ENCODE measurements at regions not wholly inside any gene's neighbourhood (a gene's known extent, or its start where the extent isn't known, plus 50 kb on each side); places are given as distances from the start of the nearest gene placed in this dataset.

GRCh38 chr6:66623050-66623449, 916.0 kb upstream of the EYS start:
- WGBS, 2 donors = 80 to 83% methylated on average over 1 of the region's 1 CpG
- no peaks in the 10 kb centered on the region for H3K36me3 ChIP-seq (ENCODE audit: control insufficient read depth in 2 of 2, insufficient read depth in 2 of 2, low read length in 1 of 2)

GRCh38 chr6:66605971-66606370, 898.9 kb upstream of the EYS start:
- WGBS, 2 donors = 60 to 64% methylated on average over 1 of the region's 1 CpG
- H3K27ac ChIP-seq (ENCODE audit: low read depth in 2 of 2, low read length in 1 of 2) = no peak overlapping the region
- no peak overlapping the region for H3K4me3 ChIP-seq (ENCODE audit: low read depth in 1 of 2, low read length in 2 of 2)
- no peaks in the 10 kb centered on the region for H3K36me3 ChIP-seq (ENCODE audit: control insufficient read depth in 2 of 2, insufficient read depth in 2 of 2, low read length in 1 of 2)
- H3K9me3 ChIP-seq (ENCODE audit: control insufficient read depth in 2 of 2, insufficient read depth in 1 of 2, low read depth in 1 of 2, low read length in 1 of 2) = peaks cover 0 to 2% of the 10 kb centered on the region in 2 donors
- H3K4me1 ChIP-seq (ENCODE audit: control insufficient read depth in 2 of 2, insufficient read depth in 2 of 2, low read length in 1 of 2) = no peaks in the 10 kb centered on the region
- no peaks in the 10 kb centered on the region for H3K27me3 ChIP-seq (ENCODE audit: control insufficient read depth in 1 of 2, insufficient read depth in 2 of 2, low read length in 2 of 2)

More at GRCh38 chr6:66623050-66623449, 916.0 kb upstream of the EYS start:
- H3K27me3 ChIP-seq (ENCODE audit: control insufficient read depth in 1 of 2, insufficient read depth in 2 of 2, low read length in 2 of 2) = no peaks in the 10 kb centered on the region
- H3K4me1 ChIP-seq (ENCODE audit: control insufficient read depth in 2 of 2, insufficient read depth in 2 of 2, low read length in 1 of 2) = no peaks in the 10 kb centered on the region
- H3K9me3 ChIP-seq (ENCODE audit: control insufficient read depth in 2 of 2, insufficient read depth in 1 of 2, low read depth in 1 of 2, low read length in 1 of 2) = peaks cover 0 to 2% of the 10 kb centered on the region in 2 donors
- no peak overlapping the region for H3K27ac ChIP-seq (ENCODE audit: low read depth in 2 of 2, low read length in 1 of 2)
- H3K4me3 ChIP-seq (ENCODE audit: low read depth in 1 of 2, low read length in 2 of 2) = no peak overlapping the region

GRCh38 chr6:66605011-66605410, 898.0 kb upstream of the EYS start:
- Histone ChIP-seq H3K9me3 (ENCODE audit: control insufficient read depth in 2 of 2, insufficient read depth in 1 of 2, low read depth in 1 of 2, low read length in 1 of 2) (peaks cover 0 to 2% of the 10 kb centered on the region in 2 donors), H3K36me3 (ENCODE audit: control insufficient read depth in 2 of 2, insufficient read depth in 2 of 2, low read length in 1 of 2) (no peaks in the 10 kb centered on the region), H3K4me3 (ENCODE audit: low read depth in 1 of 2, low read length in 2 of 2) (no peak overlapping the region), H3K27ac (ENCODE audit: low read depth in 2 of 2, low read length in 1 of 2) (no peak overlapping the region), H3K27me3 (ENCODE audit: control insufficient read depth in 1 of 2, insufficient read depth in 2 of 2, low read length in 2 of 2) (no peaks in the 10 kb centered on the region), H3K4me1 (ENCODE audit: control insufficient read depth in 2 of 2, insufficient read depth in 2 of 2, low read length in 1 of 2) (no peaks in the 10 kb centered on the region)

- Histone ChIP-seq H3K4me1 (ENCODE audit: control insufficient read depth in 2 of 2, insufficient read depth in 2 of 2, low read length in 1 of 2) (no peaks in the 10 kb centered on the region), H3K27me3 (ENCODE audit: control insufficient read depth in 1 of 2, insufficient read depth in 2 of 2, low read length in 2 of 2) (no peaks in the 10 kb centered on the region), H3K36me3 (ENCODE audit: control insufficient read depth in 2 of 2, insufficient read depth in 2 of 2, low read length in 1 of 2) (no peaks in the 10 kb centered on the region), H3K9me3 (ENCODE audit: control insufficient read depth in 2 of 2, insufficient read depth in 1 of 2, low read depth in 1 of 2, low read length in 1 of 2) (no peaks in the 10 kb centered on the region), H3K4me3 (ENCODE audit: low read depth in 1 of 2, low read length in 2 of 2) (no peak overlapping the region), H3K27ac (ENCODE audit: low read depth in 2 of 2, low read length in 1 of 2) (no peak overlapping the region)
- 64 to 67% methylated on average over 4 of the region's 4 CpGs for WGBS, 2 donors
These were observed 892.5 kb upstream of the EYS start for GRCh38 chr6:66599541-66599940.

- Histone ChIP-seq H3K36me3 (ENCODE audit: control insufficient read depth in 2 of 2, insufficient read depth in 2 of 2, low read length in 1 of 2) (no peaks in the 10 kb centered on the region), H3K27ac (ENCODE audit: low read depth in 2 of 2, low read length in 1 of 2) (no peak overlapping the region), H3K4me3 (ENCODE audit: low read depth in 1 of 2, low read length in 2 of 2) (no peak overlapping the region), H3K9me3 (ENCODE audit: control insufficient read depth in 2 of 2, insufficient read depth in 1 of 2, low read depth in 1 of 2, low read length in 1 of 2) (no peaks in the 10 kb centered on the region), H3K4me1 (ENCODE audit: control insufficient read depth in 2 of 2, insufficient read depth in 2 of 2, low read length in 1 of 2) (no peaks in the 10 kb centered on the region), H3K27me3 (ENCODE audit: control insufficient read depth in 1 of 2, insufficient read depth in 2 of 2, low read length in 2 of 2) (no peaks in the 10 kb centered on the region)
- 73 to 79% methylated on average over 4 of the region's 4 CpGs for WGBS, 2 donors
These were observed 871.3 kb upstream of the EYS start for GRCh38 chr6:66578362-66578761.

GRCh38 chr6:66568271-66568670, 861.2 kb upstream of the EYS start:
- H3K4me1 ChIP-seq (ENCODE audit: control insufficient read depth in 2 of 2, insufficient read depth in 2 of 2, low read length in 1 of 2) = no peaks in the 10 kb centered on the region
- no peaks in the 10 kb centered on the region for H3K36me3 ChIP-seq (ENCODE audit: control insufficient read depth in 2 of 2, insufficient read depth in 2 of 2, low read length in 1 of 2)
- no peaks in the 10 kb centered on the region for H3K9me3 ChIP-seq (ENCODE audit: control insufficient read depth in 2 of 2, insufficient read depth in 1 of 2, low read depth in 1 of 2, low read length in 1 of 2)
- 79 to 88% methylated on average over 4 of the region's 4 CpGs for WGBS, 2 donors
- no peaks in the 10 kb centered on the region for H3K27me3 ChIP-seq (ENCODE audit: control insufficient read depth in 1 of 2, insufficient read depth in 2 of 2, low read length in 2 of 2)
- no peak overlapping the region for H3K4me3 ChIP-seq (ENCODE audit: low read depth in 1 of 2, low read length in 2 of 2)
- H3K27ac ChIP-seq (ENCODE audit: low read depth in 2 of 2, low read length in 1 of 2) = no peak overlapping the region

- Histone ChIP-seq H3K36me3 (ENCODE audit: control insufficient read depth in 2 of 2, insufficient read depth in 2 of 2, low read length in 1 of 2) (no peaks in the 10 kb centered on the region), H3K27ac (ENCODE audit: low read depth in 2 of 2, low read length in 1 of 2) (no peak overlapping the region), H3K4me3 (ENCODE audit: low read depth in 1 of 2, low read length in 2 of 2) (no peak overlapping the region), H3K4me1 (ENCODE audit: control insufficient read depth in 2 of 2, insufficient read depth in 2 of 2, low read length in 1 of 2) (no peaks in the 10 kb centered on the region), H3K9me3 (ENCODE audit: control insufficient read depth in 2 of 2, insufficient read depth in 1 of 2, low read depth in 1 of 2, low read length in 1 of 2) (peaks cover 0 to 4% of the 10 kb centered on the region in 2 donors), H3K27me3 (ENCODE audit: control insufficient read depth in 1 of 2, insufficient read depth in 2 of 2, low read length in 2 of 2) (no peaks in the 10 kb centered on the region)
- WGBS, 2 donors = 89% methylated on average over 6 of the region's 6 CpGs
These were observed 854.5 kb upstream of the EYS start for GRCh38 chr6:66561479-66561878.

- H3K27ac ChIP-seq (ENCODE audit: low read depth in 2 of 2, low read length in 1 of 2) = no peak overlapping the region
- H3K9me3 ChIP-seq (ENCODE audit: control insufficient read depth in 2 of 2, insufficient read depth in 1 of 2, low read depth in 1 of 2, low read length in 1 of 2) = peaks cover 0 to 4% of the 10 kb centered on the region in 2 donors
- H3K4me1 ChIP-seq (ENCODE audit: control insufficient read depth in 2 of 2, insufficient read depth in 2 of 2, low read length in 1 of 2) = no peaks in the 10 kb centered on the region
- no peaks in the 10 kb centered on the region for H3K27me3 ChIP-seq (ENCODE audit: control insufficient read depth in 1 of 2, insufficient read depth in 2 of 2, low read length in 2 of 2)
- no peaks in the 10 kb centered on the region for H3K36me3 ChIP-seq (ENCODE audit: control insufficient read depth in 2 of 2, insufficient read depth in 2 of 2, low read length in 1 of 2)
- H3K4me3 ChIP-seq (ENCODE audit: low read depth in 1 of 2, low read length in 2 of 2) = no peak overlapping the region
These were observed 851.2 kb upstream of the EYS start for GRCh38 chr6:66558189-66558588.

- no peaks in the 10 kb centered on the region for H3K4me1 ChIP-seq (ENCODE audit: control insufficient read depth in 2 of 2, insufficient read depth in 2 of 2, low read length in 1 of 2)
- peaks cover 0 to 4% of the 10 kb centered on the region in 2 donors for H3K9me3 ChIP-seq (ENCODE audit: control insufficient read depth in 2 of 2, insufficient read depth in 1 of 2, low read depth in 1 of 2, low read length in 1 of 2)
- H3K27me3 ChIP-seq (ENCODE audit: control insufficient read depth in 1 of 2, insufficient read depth in 2 of 2, low read length in 2 of 2) = no peaks in the 10 kb centered on the region
- H3K36me3 ChIP-seq (ENCODE audit: control insufficient read depth in 2 of 2, insufficient read depth in 2 of 2, low read length in 1 of 2) = no peaks in the 10 kb centered on the region
- no peak overlapping the region for H3K4me3 ChIP-seq (ENCODE audit: low read depth in 1 of 2, low read length in 2 of 2)
- H3K27ac ChIP-seq (ENCODE audit: low read depth in 2 of 2, low read length in 1 of 2) = no peak overlapping the region
- WGBS, 2 donors = 80 to 95% methylated on average over 1 of the region's 1 CpG
These were observed 849.9 kb upstream of the EYS start for GRCh38 chr6:66556936-66557335.

- peaks cover 0 to 4% of the 10 kb centered on the region in 2 donors for H3K9me3 ChIP-seq (ENCODE audit: control insufficient read depth in 2 of 2, insufficient read depth in 1 of 2, low read depth in 1 of 2, low read length in 1 of 2)
- H3K27me3 ChIP-seq (ENCODE audit: control insufficient read depth in 1 of 2, insufficient read depth in 2 of 2, low read length in 2 of 2) = no peaks in the 10 kb centered on the region
- WGBS, 2 donors = 71 to 76% methylated on average over 1 of the region's 1 CpG
- no peak overlapping the region for H3K4me3 ChIP-seq (ENCODE audit: low read depth in 1 of 2, low read length in 2 of 2)
- H3K27ac ChIP-seq (ENCODE audit: low read depth in 2 of 2, low read length in 1 of 2) = no peak overlapping the region
- H3K36me3 ChIP-seq (ENCODE audit: control insufficient read depth in 2 of 2, insufficient read depth in 2 of 2, low read length in 1 of 2) = no peaks in the 10 kb centered on the region
- no peaks in the 10 kb centered on the region for H3K4me1 ChIP-seq (ENCODE audit: control insufficient read depth in 2 of 2, insufficient read depth in 2 of 2, low read length in 1 of 2)
These were observed 848.1 kb upstream of the EYS start for GRCh38 chr6:66555082-66555481.

All from esophagus (tissue), 2 donors.